HG03571 (cell line): ENCODE measurements at regions not wholly inside any gene's neighbourhood (a gene's known extent, or its start where the extent isn't known, plus 50 kb on each side); places are given as distances from the start of the nearest gene placed in this dataset.

Experiments used
- ATAC-seq: cut with Tn5 transposase; IDR thresholded peaks from one replicate; pipeline ENCODE4 v1.9.1; 2021; ENCODE audit not compliant: unreplicated experiment

- no peak for ATAC-seq
These were observed 453.5 kb upstream of the JARID2 start for GRCh38 chr6:14792118-14792955.

- ATAC-seq = no peak
These were observed 450.4 kb upstream of the JARID2 start for GRCh38 chr6:14795451-14795850.

GRCh38 chr6:14796974-14797762, 448.7 kb upstream of the JARID2 start:
- ATAC-seq = no peak

GRCh38 chr6:14797875-14798593, 447.8 kb upstream of the JARID2 start:
- ATAC-seq = no peak

GRCh38 chr6:14798594-14798982, 447.3 kb upstream of the JARID2 start:
- ATAC-seq = no peak

GRCh38 chr6:14798996-14799588, 446.8 kb upstream of the JARID2 start:
- ATAC-seq = no peak

GRCh38 chr6:14799928-14800327, 445.9 kb upstream of the JARID2 start:
- ATAC-seq = no peak

- no peak for ATAC-seq
These were observed 443.2 kb upstream of the JARID2 start for GRCh38 chr6:14802514-14803160.

- no peak for ATAC-seq
These were observed 441.7 kb upstream of the JARID2 start for GRCh38 chr6:14804001-14804784.

GRCh38 chr6:14804785-14805210, 441.1 kb upstream of the JARID2 start:
- no peak for ATAC-seq

- no peak for ATAC-seq
These were observed 439.8 kb upstream of the JARID2 start for GRCh38 chr6:14806101-14806500.

GRCh38 chr6:14807130-14807529, 438.7 kb upstream of the JARID2 start:
- no peak for ATAC-seq

GRCh38 chr6:14807971-14808370, 437.9 kb upstream of the JARID2 start:
- ATAC-seq = no peak

- ATAC-seq = no peak
These were observed 435.8 kb upstream of the JARID2 start for GRCh38 chr6:14810021-14810420.

GRCh38 chr6:14811775-14812428, 434.0 kb upstream of the JARID2 start:
- no peak for ATAC-seq

- no peak for ATAC-seq
These were observed 431.9 kb upstream of the JARID2 start for GRCh38 chr6:14814016-14814415.

- no peak for ATAC-seq
These were observed 429.6 kb upstream of the JARID2 start for GRCh38 chr6:14816116-14816859.

- ATAC-seq = no peak
These were observed 428.8 kb upstream of the JARID2 start for GRCh38 chr6:14817074-14817473.

- no peak for ATAC-seq
These were observed 427.4 kb upstream of the JARID2 start for GRCh38 chr6:14818422-14818884.
